ENCODE measurements at regions not wholly inside any gene's neighbourhood (a gene's known extent, or its start where the extent isn't known, plus 50 kb on each side); places are given as distances from the start of the nearest gene placed in this dataset.

GRCh38 chr16:8502446-8502845, 87.9 kb downstream of the TMEM114 start:
- H3K9me2 ChIP-seq (ENCODE audit: insufficient read depth) = no peaks in the 10 kb centered on the region
- H4K20me1 ChIP-seq (ENCODE audit: insufficient read depth) = no peaks in the 10 kb centered on the region
- intact Hi-C loops (cut with micrococcal nuclease) = no loop called here
- POLR2A ChIA-PET = no interaction called here
- DNase-seq (ENCODE audit: low read depth, low spot score) = no peak
- H3K4me3 ChIP-seq (replicated peaks in 1 of 2; ENCODE audit: low read depth in 1 of 2, low read length in 2 of 2) = no peak overlapping the region
- H3K9ac ChIP-seq (ENCODE audit: low read length) = no peak overlapping the region
- RAD21 ChIA-PET (ENCODE audit: low non-redundant PET in 1 of 2, low total read pairs in 2 of 2, uncharacterized antibody in 2 of 2, unreplicated experiment in 2 of 2) = no interaction called here
- ATAC-seq = no peak
- H2AFZ ChIP-seq (ENCODE audit: low read depth, low read length, poor library complexity, severe bottlenecking) = no peak overlapping the region
- no peaks in the 10 kb centered on the region for H3K9me3 ChIP-seq (ENCODE audit: control insufficient read depth in 1 of 2, insufficient read depth in 1 of 2, low read depth in 1 of 2, low read length in 2 of 2)
- H3K27me3 ChIP-seq (ENCODE audit: insufficient read depth, low read length) = peaks cover 28% of the 10 kb centered on the region
- H3K36me3 ChIP-seq (ENCODE audit: control insufficient read depth in 1 of 2, insufficient read depth in 2 of 2, low read length in 2 of 2) = no peaks in the 10 kb centered on the region
- H3K4me1 ChIP-seq (ENCODE audit: control insufficient read depth in 1 of 2, insufficient read depth in 2 of 2, low read length in 2 of 2) = no peaks in the 10 kb centered on the region
- CTCF ChIA-PET = no interaction called here
- no peak overlapping the region for H3K4me2 ChIP-seq (ENCODE audit: low read length)
- no peaks in the 10 kb centered on the region for H3K79me2 ChIP-seq (ENCODE audit: insufficient read depth, low read length)
- no TSS peak for BruUV-seq (replicated peaks)
- no peak overlapping the region for H3K27ac ChIP-seq (ENCODE audit: low read depth, low read length)
- TF ChIP-seq ZFX (IDR thresholded peaks at IDR 0.05) (no peak), REST (IDR thresholded peaks at IDR 0.05; ENCODE audit: low read depth) (no peak), TCF7L2 (IDR thresholded peaks at IDR 0.05; ENCODE audit: borderline replicate concordance, extremely low read depth, insufficient read depth, insufficient read length) (no peak), SRF (IDR thresholded peaks at IDR 0.05; ENCODE audit: low read depth) (no peak), YY1 (IDR thresholded peaks at IDR 0.05; ENCODE audit: extremely low read depth, insufficient replicate concordance, low read depth, low read length) (no peak), ZNF274 (IDR thresholded peaks at IDR 0.05; ENCODE audit: low read depth, low read length) (no peak)
- TF ChIP-seq, protein P1, sequence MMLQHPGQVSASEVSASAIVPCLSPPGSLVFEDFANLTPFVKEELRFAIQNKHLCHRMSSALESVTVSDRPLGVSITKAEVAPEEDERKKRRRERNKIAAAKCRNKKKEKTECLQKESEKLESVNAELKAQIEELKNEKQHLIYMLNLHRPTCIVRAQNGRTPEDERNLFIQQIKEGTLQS (IDR thresholded peaks at IDR 0.05) = no peak

Data from HCT116 (cell line).